ENCODE measurements at regions not wholly inside any gene's neighbourhood (a gene's known extent, or its start where the extent isn't known, plus 50 kb on each side); places are given as distances from the start of the nearest gene placed in this dataset.

DNA sequence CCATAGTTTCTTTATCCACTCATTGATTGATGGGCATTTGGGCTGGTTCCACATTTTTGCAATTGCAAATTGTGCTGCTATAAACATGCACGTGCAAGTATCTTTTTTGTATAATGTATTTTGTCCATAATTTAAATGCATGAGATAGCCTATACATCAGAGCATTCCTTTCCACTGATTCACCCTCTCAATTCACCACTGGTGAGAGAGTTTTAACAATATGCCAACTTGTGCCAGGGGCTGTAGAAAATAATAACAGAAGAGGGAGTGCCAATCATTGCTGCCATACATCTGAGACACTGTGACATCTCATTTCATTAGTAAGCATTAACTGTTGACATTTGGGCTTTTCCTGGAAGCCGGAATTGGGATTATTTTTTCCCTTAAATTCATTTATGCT, 125.1 kb downstream of the RAP2A start (continued):
- TF ChIP-seq, protein P1, sequence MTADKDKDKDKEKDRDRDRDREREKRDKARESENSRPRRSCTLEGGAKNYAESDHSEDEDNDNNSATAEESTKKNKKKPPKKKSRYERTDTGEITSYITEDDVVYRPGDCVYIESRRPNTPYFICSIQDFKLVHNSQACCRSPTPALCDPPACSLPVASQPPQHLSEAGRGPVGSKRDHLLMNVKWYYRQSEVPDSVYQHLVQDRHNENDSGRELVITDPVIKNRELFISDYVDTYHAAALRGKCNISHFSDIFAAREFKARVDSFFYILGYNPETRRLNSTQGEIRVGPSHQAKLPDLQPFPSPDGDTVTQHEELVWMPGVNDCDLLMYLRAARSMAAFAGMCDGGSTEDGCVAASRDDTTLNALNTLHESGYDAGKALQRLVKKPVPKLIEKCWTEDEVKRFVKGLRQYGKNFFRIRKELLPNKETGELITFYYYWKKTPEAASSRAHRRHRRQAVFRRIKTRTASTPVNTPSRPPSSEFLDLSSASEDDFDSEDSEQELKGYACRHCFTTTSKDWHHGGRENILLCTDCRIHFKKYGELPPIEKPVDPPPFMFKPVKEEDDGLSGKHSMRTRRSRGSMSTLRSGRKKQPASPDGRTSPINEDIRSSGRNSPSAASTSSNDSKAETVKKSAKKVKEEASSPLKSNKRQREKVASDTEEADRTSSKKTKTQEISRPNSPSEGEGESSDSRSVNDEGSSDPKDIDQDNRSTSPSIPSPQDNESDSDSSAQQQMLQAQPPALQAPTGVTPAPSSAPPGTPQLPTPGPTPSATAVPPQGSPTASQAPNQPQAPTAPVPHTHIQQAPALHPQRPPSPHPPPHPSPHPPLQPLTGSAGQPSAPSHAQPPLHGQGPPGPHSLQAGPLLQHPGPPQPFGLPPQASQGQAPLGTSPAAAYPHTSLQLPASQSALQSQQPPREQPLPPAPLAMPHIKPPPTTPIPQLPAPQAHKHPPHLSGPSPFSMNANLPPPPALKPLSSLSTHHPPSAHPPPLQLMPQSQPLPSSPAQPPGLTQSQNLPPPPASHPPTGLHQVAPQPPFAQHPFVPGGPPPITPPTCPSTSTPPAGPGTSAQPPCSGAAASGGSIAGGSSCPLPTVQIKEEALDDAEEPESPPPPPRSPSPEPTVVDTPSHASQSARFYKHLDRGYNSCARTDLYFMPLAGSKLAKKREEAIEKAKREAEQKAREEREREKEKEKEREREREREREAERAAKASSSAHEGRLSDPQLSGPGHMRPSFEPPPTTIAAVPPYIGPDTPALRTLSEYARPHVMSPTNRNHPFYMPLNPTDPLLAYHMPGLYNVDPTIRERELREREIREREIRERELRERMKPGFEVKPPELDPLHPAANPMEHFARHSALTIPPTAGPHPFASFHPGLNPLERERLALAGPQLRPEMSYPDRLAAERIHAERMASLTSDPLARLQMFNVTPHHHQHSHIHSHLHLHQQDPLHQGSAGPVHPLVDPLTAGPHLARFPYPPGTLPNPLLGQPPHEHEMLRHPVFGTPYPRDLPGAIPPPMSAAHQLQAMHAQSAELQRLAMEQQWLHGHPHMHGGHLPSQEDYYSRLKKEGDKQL (CRISPR knock-in tag; IDR thresholded peaks at IDR 0.05; ENCODE audit: borderline replicate concordance): no peak

DNA sequence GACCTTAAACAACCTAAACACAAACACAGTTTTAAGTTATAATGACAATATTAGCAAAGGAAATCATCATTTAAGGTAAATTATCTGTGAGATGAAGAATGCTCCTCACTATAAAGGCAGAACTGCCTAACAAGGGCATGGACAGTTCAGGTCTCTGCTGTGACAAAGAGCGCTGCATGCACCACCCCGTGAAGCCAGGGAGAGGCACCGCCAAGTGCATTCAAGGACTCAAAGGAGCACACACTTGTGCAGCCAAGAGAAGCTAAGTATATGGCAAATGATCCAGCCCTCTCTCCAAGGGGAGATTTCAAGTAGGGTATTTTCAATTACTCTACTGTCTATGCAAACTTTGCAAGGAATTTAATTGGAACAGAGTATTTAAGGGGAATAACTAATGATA, 126.0 kb downstream of the RAP2A start:
- no peak overlapping the region for H2AFZ ChIP-seq (ENCODE audit: low read depth, low read length)
- ChIA-PET CTCF (ENCODE audit: low intra/inter-chr PET ratio) (no interaction called here), POLR2A (no interaction called here)
- BruUV-seq (replicated peaks): no TSS peak
- no peaks in the 10 kb centered on the region for H3K9me3 ChIP-seq (replicated peaks; ENCODE audit: control insufficient read depth, insufficient read depth, low read depth, low read length)
- H3K36me3 ChIP-seq (ENCODE audit: control insufficient read depth, insufficient read depth, low read length): no peaks in the 10 kb centered on the region
- WGBS (ENCODE audit: insufficient coverage, low coverage, missing lambda C conversion rate): 0% methylated on average over 3 of the region's 3 CpGs
- no peak overlapping the region for H3K27ac ChIP-seq (ENCODE audit: extremely low read depth, low read depth, low read length)
- H3K9me1 ChIP-seq (ENCODE audit: control insufficient read depth, insufficient read depth, low read length): no peaks in the 10 kb centered on the region
- FAIRE-seq: no peak
- no peaks in the 10 kb centered on the region for H3K4me1 ChIP-seq (replicated peaks in 1 of 2; ENCODE audit: control insufficient read depth in 2 of 2, insufficient read depth in 2 of 2, low read length in 2 of 2)
- no peak for DNase-seq (ENCODE audit: extremely low read depth in 1 of 4, low spot score in 3 of 4)
- no peak overlapping the region for H3K4me3 ChIP-seq
- no peaks in the 10 kb centered on the region for H3K27me3 ChIP-seq (ENCODE audit: control insufficient read depth in 2 of 2, insufficient read depth in 2 of 2, low read length in 2 of 2)
- intact Hi-C loops (cut with micrococcal nuclease) (loop anchor here (10.0 kb wide), 1 partner anchor 195 kb away; no protein-coding TSS in a partner anchor), in situ Hi-C loops (cut with MboI) (loop anchor here (10.0 kb wide), 1 partner anchor 555 kb away; no protein-coding TSS in a partner anchor)
- no peak for ATAC-seq
- no peak overlapping the region for H3K4me2 ChIP-seq (ENCODE audit: insufficient read depth, low read length)
- TF ChIP-seq FOXM1 (IDR thresholded peaks at IDR 0.05; ENCODE audit: low read depth) (no peak), FOXM1 (CRISPR knock-in tag; IDR thresholded peaks at IDR 0.05; ENCODE audit: low read depth) (no peak)
- H4K20me1 ChIP-seq (replicated peaks; ENCODE audit: control insufficient read depth, insufficient read depth, low read length): no peaks in the 10 kb centered on the region
- H3K9ac ChIP-seq (ENCODE audit: insufficient read depth in 1 of 2, low read depth in 2 of 2, low read length in 2 of 2): no peak overlapping the region
- no peaks in the 10 kb centered on the region for H3K79me2 ChIP-seq (ENCODE audit: control insufficient read depth, insufficient read depth, low read length)

All from K562 (cell line).